H9 (cell line): ENCODE measurements at regions not wholly inside any gene's neighbourhood (a gene's known extent, or its start where the extent isn't known, plus 50 kb on each side); places are given as distances from the start of the nearest gene placed in this dataset.

Experiments used
- DNase-seq: peaks from one replicate; pipeline ENCODE4 v3.0.0-alpha.2; 2017
- H2AFZ ChIP-seq: one replicate; pipeline ENCODE4 v1.6.1; 2013; ENCODE audit warnings: mild to moderate bottlenecking, low read length, control low read depth, moderate library complexity
- H2AK5ac ChIP-seq: 2 replicates; pipeline ENCODE4 v1.6.1; 2013; ENCODE audit warnings: low read length, control low read depth, mixed read lengths; ENCODE audit not compliant: insufficient read length
- H2BK120ac ChIP-seq: one replicate; pipeline ENCODE4 v1.6.1; 2013; ENCODE audit warnings: low read depth, mild to moderate bottlenecking, low read length, control low read depth, inconsistent platforms; ENCODE audit not compliant: poor library complexity, severe bottlenecking
- H2BK12ac ChIP-seq: 2 replicates; pipeline ENCODE4 v1.6.1; 2013; ENCODE audit warnings: low read length, control low read depth, mixed read lengths, low read depth; ENCODE audit not compliant: insufficient read length
- H2BK15ac ChIP-seq: 2 replicates; pipeline ENCODE4 v1.6.1; 2013; ENCODE audit warnings: low read depth, low read length, control low read depth
- H2BK20ac ChIP-seq: one replicate; pipeline ENCODE4 v1.6.1; 2013; ENCODE audit warnings: low read depth, mild to moderate bottlenecking, low read length, control low read depth, inconsistent platforms; ENCODE audit not compliant: poor library complexity, severe bottlenecking
- H2BK5ac ChIP-seq: 2 replicates; pipeline ENCODE4 v1.6.1; 2013; ENCODE audit warnings: low read length, control low read depth, mixed read lengths; ENCODE audit not compliant: insufficient read length
- H3K14ac ChIP-seq: 2 replicates; pipeline ENCODE4 v1.6.1; 2013; ENCODE audit warnings: low read length, control low read depth; ENCODE audit not compliant: insufficient read depth
- H3K18ac ChIP-seq: 2 replicates; pipeline ENCODE4 v1.6.1; 2013; ENCODE audit warnings: low read depth, mild to moderate bottlenecking, mixed read lengths, low read length, control low read depth; ENCODE audit not compliant: insufficient read length
- H3K23ac ChIP-seq: 2 replicates; pipeline ENCODE4 v1.6.1; 2013; ENCODE audit warnings: low read length, control low read depth, mixed read lengths, low read depth; ENCODE audit not compliant: insufficient read length
- H3K23me2 ChIP-seq: 2 replicates; pipeline ENCODE4 v1.6.1; 2013; ENCODE audit warnings: low read depth, mild to moderate bottlenecking, mixed read lengths, low read length, control low read depth; ENCODE audit not compliant: insufficient read length, poor library complexity, severe bottlenecking
- H3K27ac ChIP-seq: 2 replicates; pipeline ENCODE4 v1.5.1; 2013; ENCODE audit warnings: low read length, control low read depth, mixed read lengths, low read depth; ENCODE audit not compliant: insufficient read length
- H3K27me3 ChIP-seq: 2 replicates; pipeline ENCODE4 v1.6.1; 2013; ENCODE audit warnings: low read length, control low read depth, inconsistent platforms; ENCODE audit not compliant: insufficient read depth
- H3K4ac ChIP-seq: 2 replicates; pipeline ENCODE4 v1.6.1; 2013; ENCODE audit warnings: low read depth, mild to moderate bottlenecking, control low read depth, inconsistent platforms, low read length, moderate library complexity
- H3K4me1 ChIP-seq: 2 replicates; pipeline ENCODE4 v1.6.1; 2013; ENCODE audit warnings: low read length, control low read depth, inconsistent platforms; ENCODE audit not compliant: insufficient read depth
- H3K4me2 ChIP-seq: 2 replicates; pipeline ENCODE4 v1.6.1; 2013; ENCODE audit warnings: low read length, control low read depth, mixed read lengths; ENCODE audit not compliant: insufficient read length, insufficient read depth
- H3K56ac ChIP-seq: 2 replicates; pipeline ENCODE4 v1.6.1; 2013; ENCODE audit warnings: low read depth, mild to moderate bottlenecking, mixed read lengths, low read length, control low read depth; ENCODE audit not compliant: insufficient read length
- H3K79me1 ChIP-seq: 2 replicates; pipeline ENCODE4 v1.6.1; 2013; ENCODE audit warnings: low read depth, mild to moderate bottlenecking, moderate library complexity, low read length, control low read depth, inconsistent platforms; ENCODE audit not compliant: insufficient read depth, poor library complexity, severe bottlenecking
- H3K79me2 ChIP-seq: 2 replicates; pipeline ENCODE4 v1.6.1; 2013; ENCODE audit warnings: low read length, control low read depth, inconsistent platforms; ENCODE audit not compliant: insufficient read depth
- H3K9ac ChIP-seq: 2 replicates; pipeline ENCODE4 v1.6.1; 2013; ENCODE audit warnings: low read length, control low read depth, mixed read lengths; ENCODE audit not compliant: insufficient read length; ENCODE audit errors: extremely low read depth
- H3K9me3 ChIP-seq: one replicate; pipeline ENCODE4 v1.6.1; 2013; ENCODE audit warnings: low read depth, low read length, inconsistent platforms; ENCODE audit not compliant: control insufficient read depth
- H3T11ph ChIP-seq: one replicate; pipeline ENCODE4 v1.6.1; 2013; ENCODE audit warnings: mild to moderate bottlenecking, low read length, control low read depth, inconsistent platforms
- H4K20me1 ChIP-seq: one replicate; pipeline ENCODE4 v1.6.1; 2013; ENCODE audit not compliant: control insufficient read depth, insufficient read length, insufficient read depth
- H4K5ac ChIP-seq: 2 replicates; pipeline ENCODE4 v1.6.1; 2013; ENCODE audit warnings: low read depth, mild to moderate bottlenecking, mixed read lengths, low read length, control low read depth; ENCODE audit not compliant: insufficient read length
- H4K8ac ChIP-seq: replicated peaks from 2 replicates; pipeline ENCODE4 v1.6.1; 2013; ENCODE audit warnings: low read length, control low read depth, mixed read lengths, low read depth; ENCODE audit not compliant: insufficient read length
- H4K91ac ChIP-seq: 2 replicates; pipeline ENCODE4 v1.6.1; 2013; ENCODE audit warnings: low read depth, mild to moderate bottlenecking, moderate library complexity, mixed read lengths, low read length, control low read depth; ENCODE audit not compliant: insufficient read length
- H3K27ac Mint-ChIP-seq, 3 experiments: 2 replicates in 2 of 3; 3 replicates in 1 of 3; pipeline ENCODE4 v1.8.0; 2020 to 2021; ENCODE audit warnings: mixed read lengths in 3 of 3, mild to moderate bottlenecking in 1 of 3, moderate library complexity in 1 of 3
- H3K27me3 Mint-ChIP-seq: 2 replicates; pipeline ENCODE4 v1.8.0; 2021; ENCODE audit warnings: low read depth, mild to moderate bottlenecking, moderate library complexity, mixed read lengths
- H3K36me3 Mint-ChIP-seq, 3 experiments: 2 replicates in 2 of 3; 3 replicates in 1 of 3; pipeline ENCODE4 v1.8.0; 2020 to 2021; ENCODE audit warnings: low read depth in 3 of 3, mixed read lengths in 3 of 3; ENCODE audit not compliant: insufficient read depth in 1 of 3
- H3K4me1 Mint-ChIP-seq, 2 experiments: 2 replicates each; pipeline ENCODE4 v1.8.0; 2020; ENCODE audit warnings: mixed read lengths in 2 of 2
- H3K4me3 Mint-ChIP-seq, 2 experiments: 2 replicates in 1 of 2; 3 replicates in 1 of 2; pipeline ENCODE4 v1.8.0; 2020 to 2021; ENCODE audit warnings: mild to moderate bottlenecking in 2 of 2, mixed read lengths in 2 of 2, moderate library complexity in 1 of 2
- H3K9me3 Mint-ChIP-seq, 2 experiments: 2 replicates in 1 of 2; 3 replicates in 1 of 2; pipeline ENCODE4 v1.8.0; 2020; ENCODE audit warnings: mild to moderate bottlenecking in 2 of 2, mixed read lengths in 2 of 2, moderate library complexity in 1 of 2
- CTCF ChIP-seq: fragments of 200-600 bp; sonication (generic); conservative IDR thresholded peaks from 3 replicates; pipeline ENCODE4 v1.8.0; 2021; ENCODE audit warnings: antibody characterized with exemption, mild to moderate bottlenecking
- WGBS: extraction: QIAGEN DNeasy Blood & Tissue Kit; methylation state at CpG from one replicate; pipeline ENCODE4 v1.1.7; 2013; ENCODE audit warnings: missing lambda C conversion rate, low lambda C conversion rate, mixed read lengths; ENCODE audit not compliant: insufficient read length; ENCODE audit errors: extremely low coverage; 5-methylcytosine and 5-hydroxymethylcytosine counted together

- Mint-ChIP-seq H3K9me3 (peaks cover 2 to 4% of the 10 kb centered on the region in 2 experiments; a peak in 2 of 5 replicates), H3K27me3 (peaks cover 3% of the 10 kb centered on the region; the same call in 1 of the 2 replicates), H3K4me1 (no peaks in the 10 kb centered on the region), H3K4me3 (no peak overlapping the region), H3K36me3 (no peaks in the 10 kb centered on the region), H3K27ac (no peak overlapping the region)
- no peak overlapping the region for H2BK20ac ChIP-seq
- no peak overlapping the region for H3T11ph ChIP-seq
- H2BK12ac ChIP-seq: no peak overlapping the region
- no peak overlapping the region for H2BK15ac ChIP-seq
- no peak overlapping the region for H3K14ac ChIP-seq
- no peak overlapping the region for H2AK5ac ChIP-seq
- no peak overlapping the region for H3K23ac ChIP-seq
- DNase-seq: no peak
- no peak overlapping the region for H3K18ac ChIP-seq
- no peaks in the 10 kb centered on the region for H3K9me3 ChIP-seq
- H3K79me1 ChIP-seq: no peaks in the 10 kb centered on the region
- H2BK5ac ChIP-seq: no peak overlapping the region
- no peak overlapping the region for H3K9ac ChIP-seq
- no peak overlapping the region for H2BK120ac ChIP-seq
- no peaks in the 10 kb centered on the region for H4K20me1 ChIP-seq
- H4K5ac ChIP-seq: no peak overlapping the region
- TF ChIP-seq CTCF: no peak
- no peak overlapping the region for H3K56ac ChIP-seq
- no peak overlapping the region for H3K4me2 ChIP-seq
- no peaks in the 10 kb centered on the region for H3K27me3 ChIP-seq
- no peak overlapping the region for H3K27ac ChIP-seq
- H3K4me1 ChIP-seq: no peaks in the 10 kb centered on the region
- no CpG with 5 or more reads among the region's 1 CpG for WGBS
- H3K4ac ChIP-seq: no peak overlapping the region
- H4K91ac ChIP-seq: no peak overlapping the region
- no peaks in the 10 kb centered on the region for H3K79me2 ChIP-seq
- H3K23me2 ChIP-seq: no peaks in the 10 kb centered on the region
- H2AFZ ChIP-seq: no peak overlapping the region
- H4K8ac ChIP-seq: no peak overlapping the region
Observed at GRCh38 chr21:31813862-31814261, 59.0 kb upstream of the HUNK start.
